Ovary (tissue), 3 donors: ENCODE measurements at regions not wholly inside any gene's neighbourhood (a gene's known extent, or its start where the extent isn't known, plus 50 kb on each side); places are given as distances from the start of the nearest gene placed in this dataset.

Experiments used
- CTCF ChIP-seq, 3 donors: fragments of 450-650 bp in 2 of 3; fragments of 200-600 bp in 1 of 3; IDR thresholded peaks; one replicate each; pipeline versions ENCODE4 v1.5.1 to v1.8.0; 2016 to 2022; ENCODE audit warnings: antibody characterized with exemption in 3 of 3, mild to moderate bottlenecking in 1 of 3
- EP300 ChIP-seq: sonication (generic); formaldehyde crosslinking; IDR thresholded peaks from one replicate; pipeline ENCODE4 v1.6.1; 2017; ENCODE audit warnings: antibody characterized with exemption
- POLR2A ChIP-seq: fragments of 450-650 bp; IDR thresholded peaks from one replicate; pipeline ENCODE4 v1.6.1; 2017; ENCODE audit warnings: antibody characterized with exemption, mild to moderate bottlenecking, moderate library complexity
- donor health status: DM: no; HTN: no; CAD: no.

GRCh38 chr12:91851741-91852477, 293.7 kb downstream of the BTG1 start:
- TF ChIP-seq CTCF (IDR thresholded peaks at IDR 0.05) (no peak), EP300 (no peak), POLR2A (no peak)
